C1 segment of cervical spinal cord (tissue), 14 donors: ENCODE measurements at regions not wholly inside any gene's neighbourhood (a gene's known extent, or its start where the extent isn't known, plus 50 kb on each side); places are given as distances from the start of the nearest gene placed in this dataset.

Source experiments
- DNase-seq, 14 donors: peaks; one replicate each; lab custom pipeline; 2025; lab: John Stamatoyannopoulos, UW

DNA sequence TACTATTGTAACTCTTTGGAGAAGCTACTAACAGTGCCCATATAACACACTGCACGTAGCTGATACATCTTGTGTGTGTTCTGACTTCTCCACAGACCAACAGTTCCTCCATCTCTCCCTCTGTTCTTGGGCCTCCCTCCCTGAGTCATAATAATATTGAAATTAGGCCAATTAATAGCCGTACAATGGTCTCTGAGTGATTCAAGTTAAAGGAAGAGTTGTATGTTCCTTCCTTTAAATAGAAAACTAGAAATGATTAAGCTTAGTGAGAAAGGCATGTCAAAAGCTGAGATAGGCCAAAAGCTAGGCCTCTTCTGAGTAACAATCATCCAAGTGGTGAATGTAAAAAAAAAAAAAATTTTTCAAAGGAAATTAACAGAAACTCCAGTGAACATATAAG, 828.4 kb upstream of the CHAC2 start:
- DNase-seq, result no peak

DNA sequence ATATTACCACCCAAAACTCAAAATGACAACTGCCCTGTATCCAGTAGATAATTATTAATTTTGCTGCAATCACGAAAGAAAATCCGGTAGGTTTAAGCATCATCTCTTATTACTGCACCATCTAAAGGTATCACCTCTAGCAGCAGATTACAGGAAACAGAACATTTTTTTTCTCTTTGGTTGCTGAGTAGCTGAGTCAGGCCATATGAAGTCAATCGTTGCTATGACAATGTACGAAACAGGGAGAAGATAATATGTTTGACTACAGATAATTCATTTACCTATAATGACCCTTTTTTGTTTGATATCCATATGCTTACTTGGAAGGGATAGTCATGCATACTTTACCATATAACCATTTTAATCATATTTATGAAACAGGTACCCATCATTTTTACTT, 831.6 kb upstream of the CHAC2 start:
- no peak for DNase-seq

DNA sequence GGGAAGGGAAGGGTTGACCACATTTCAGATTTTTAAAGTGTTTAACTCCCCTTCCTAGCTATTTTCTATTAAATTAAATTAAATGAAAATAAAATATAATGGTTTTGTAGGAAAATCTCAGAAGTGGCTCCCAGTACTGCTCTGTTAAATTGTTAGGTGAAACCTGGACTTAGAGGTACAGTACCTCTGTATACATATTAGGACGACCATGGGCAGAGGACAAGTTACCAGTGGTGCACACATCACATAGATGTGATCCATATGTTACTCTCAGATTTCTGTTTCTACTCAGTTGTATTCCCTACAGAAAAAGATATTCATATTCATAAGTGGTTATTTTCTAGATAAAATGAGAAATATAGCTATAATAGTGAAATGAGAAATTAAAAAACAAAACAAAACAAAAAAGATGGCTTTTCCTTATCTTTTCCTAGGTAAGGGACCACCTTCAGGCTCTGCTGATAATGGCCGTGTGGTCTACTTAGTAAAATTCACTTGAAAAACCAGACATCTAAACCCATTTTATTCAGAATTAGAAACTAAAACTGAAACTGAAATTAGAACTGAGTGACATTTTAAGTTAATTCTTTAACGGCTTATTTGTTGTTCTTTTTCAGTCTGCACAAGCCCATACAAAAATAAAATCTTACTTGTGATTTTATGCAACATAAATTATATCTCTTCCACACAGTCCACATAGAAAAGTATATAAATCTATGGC, 832.5 kb upstream of the CHAC2 start:
- DNase-seq, result no peak

DNA sequence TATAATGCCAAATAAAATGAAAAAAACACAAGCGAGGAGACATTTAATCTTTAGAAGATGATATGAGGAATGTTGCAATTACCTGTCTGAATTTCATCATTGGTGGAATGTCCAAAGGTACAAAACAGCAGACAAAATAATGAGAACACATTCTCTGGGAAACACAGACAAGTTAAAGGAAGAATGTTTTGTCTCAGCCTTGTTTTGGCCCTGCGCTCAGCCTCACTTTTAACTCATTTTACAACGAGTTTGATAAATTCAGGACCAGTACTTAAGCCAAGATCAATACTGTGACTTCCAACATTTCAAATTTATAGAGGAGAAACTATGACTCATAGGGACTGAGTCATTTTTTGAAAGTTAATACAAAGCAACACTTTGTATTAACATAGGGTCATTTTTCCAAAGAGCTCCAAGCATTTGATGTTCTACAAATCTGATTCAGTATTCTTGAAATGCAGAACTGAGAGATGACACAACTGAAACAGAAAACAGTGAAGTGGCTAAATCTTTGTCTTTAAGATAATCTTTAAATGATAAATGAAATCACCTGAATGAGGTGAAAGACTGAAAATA, 833.2 kb upstream of the CHAC2 start:
- DNase-seq, result no peak

DNA sequence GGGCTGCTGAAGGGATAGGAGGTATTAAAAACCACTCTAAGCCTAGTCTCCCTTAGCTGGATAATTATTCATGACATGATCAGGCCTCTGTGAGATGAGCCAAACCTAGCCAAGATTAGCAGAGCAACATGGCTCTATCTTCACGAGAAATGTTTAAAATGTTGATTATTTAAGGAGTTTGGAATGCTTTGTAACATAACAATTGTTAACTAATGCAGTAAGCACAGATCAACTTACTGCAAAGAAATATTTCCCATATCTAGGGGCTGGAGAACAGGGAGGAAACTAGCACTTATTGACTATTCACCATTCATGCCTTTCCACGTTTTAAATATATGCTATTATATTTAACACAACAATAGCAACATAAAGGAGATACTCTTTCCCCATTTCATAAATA, 833.7 kb upstream of the CHAC2 start:
- no peak for DNase-seq

DNA sequence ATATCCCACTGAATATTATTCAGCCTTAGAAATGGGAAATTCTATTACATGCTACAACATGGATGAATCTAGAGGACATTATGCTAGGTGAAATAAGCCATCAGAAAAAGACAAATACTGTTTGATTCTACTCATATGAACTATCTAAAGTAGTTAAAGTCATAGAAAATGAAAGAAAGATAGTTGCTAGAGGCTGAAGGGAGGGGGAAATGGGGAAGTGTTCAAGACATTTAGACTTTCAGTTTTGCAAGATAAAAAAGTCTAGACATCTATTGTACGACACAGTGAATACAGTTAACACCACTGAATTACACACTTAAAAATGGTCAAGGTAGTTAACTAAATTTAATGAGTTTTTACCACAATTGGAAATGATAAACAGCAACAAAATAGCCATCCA, 835.9 kb upstream of the CHAC2 start:
- no peak for DNase-seq

DNA sequence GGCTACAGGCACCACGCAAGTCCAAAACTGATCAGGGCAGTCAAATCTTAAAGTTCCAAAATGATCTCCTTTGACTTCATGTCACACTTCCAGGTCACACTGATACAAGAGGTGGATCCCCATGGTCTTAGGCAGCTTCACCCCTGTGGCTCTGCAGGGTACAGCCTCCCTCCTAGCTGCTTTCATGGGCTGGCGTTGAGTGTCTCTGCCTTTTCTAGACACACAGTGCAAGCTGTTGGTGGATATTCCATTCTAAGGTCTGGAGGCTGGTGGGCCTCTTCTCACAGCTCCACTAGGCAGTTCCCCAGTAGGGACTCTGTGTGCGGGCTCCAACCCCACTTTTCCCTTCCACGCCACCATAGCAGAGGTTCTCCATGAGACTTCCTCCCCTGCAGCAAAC, 838.2 kb upstream of the CHAC2 start:
- DNase-seq, result no peak

DNA sequence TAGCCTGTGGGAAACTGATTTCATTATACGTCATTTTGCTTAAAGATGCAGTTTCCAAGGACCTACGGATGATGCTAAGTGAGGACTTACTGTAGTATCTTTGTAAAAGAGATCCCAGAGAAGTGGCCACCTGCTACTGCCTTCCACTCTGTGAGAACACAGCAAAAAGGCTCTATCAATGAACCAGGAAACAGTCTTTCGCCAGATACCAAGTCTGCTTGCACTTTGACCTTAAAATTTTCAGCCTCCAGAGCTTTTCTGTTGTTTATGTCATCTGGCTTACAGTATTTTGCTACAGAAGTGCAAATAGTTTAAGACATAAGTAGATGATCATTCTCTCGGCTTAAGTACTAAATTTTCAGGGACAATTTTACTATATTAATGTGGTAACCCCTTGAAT, 847.9 kb upstream of the CHAC2 start:
- no peak for DNase-seq

DNA sequence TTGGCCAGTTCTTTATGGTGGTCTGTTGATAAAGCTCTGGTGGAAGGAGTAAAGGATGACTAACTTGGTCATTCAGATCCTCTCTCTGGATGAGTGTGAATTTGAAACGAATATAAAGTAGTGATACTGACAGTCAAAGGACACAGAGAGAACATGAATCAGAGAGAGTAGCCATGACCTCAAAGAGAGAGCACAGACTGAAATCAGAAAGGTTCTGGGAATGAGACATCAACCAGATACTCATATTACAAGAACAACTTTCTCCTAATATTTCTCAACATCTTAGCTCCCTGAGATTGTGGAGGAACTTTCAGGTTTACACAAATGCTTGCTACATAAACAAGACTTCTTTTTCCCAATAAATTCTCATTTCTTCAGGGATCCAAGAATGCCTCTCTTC, 849.1 kb upstream of the CHAC2 start:
- no peak for DNase-seq

DNA sequence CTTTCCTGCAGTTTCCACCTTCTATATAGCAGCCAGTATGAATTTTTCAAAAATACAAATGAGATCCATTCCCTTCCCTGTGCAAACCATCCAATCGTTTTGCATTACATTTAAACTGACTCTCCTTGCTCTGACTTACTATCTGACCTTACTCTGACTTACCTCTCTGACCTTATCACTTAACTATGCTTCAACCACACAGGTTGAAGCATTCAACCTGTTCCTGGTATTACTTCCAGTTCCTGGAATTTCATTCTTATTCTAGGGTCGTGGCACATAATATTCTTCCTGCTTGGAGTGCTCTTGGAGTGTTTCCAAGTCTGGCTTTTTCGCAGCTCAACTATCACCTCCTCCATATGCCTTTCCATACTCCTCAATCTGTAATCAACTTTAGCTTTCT, 850.6 kb upstream of the CHAC2 start:
- DNase-seq, result no peak

DNA sequence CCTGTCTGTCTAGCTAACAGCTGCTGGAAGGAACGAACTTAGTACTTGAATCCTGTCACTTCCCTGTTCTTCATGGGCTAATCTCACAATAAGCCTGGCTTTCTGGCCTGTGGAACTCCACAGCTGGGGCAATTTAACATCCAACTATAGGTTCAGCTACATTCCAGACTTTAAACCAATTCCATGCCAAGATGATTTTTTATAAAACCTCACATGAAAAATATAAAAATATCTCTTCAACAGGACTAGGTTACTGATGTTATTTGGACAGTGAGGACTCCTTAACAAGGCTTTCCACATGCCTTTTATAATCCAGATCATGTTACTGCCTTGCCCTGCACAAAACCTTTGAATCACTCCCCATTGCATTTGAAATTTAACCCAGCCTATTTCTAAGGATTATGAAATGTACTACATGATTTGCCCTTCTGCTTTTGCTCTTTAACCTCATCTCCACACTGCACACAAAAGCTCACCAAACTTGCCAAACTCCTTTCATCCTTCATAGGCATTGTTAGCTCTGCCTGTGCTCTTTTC, 863.2 kb upstream of the CHAC2 start:
- DNase-seq, result no peak

DNA sequence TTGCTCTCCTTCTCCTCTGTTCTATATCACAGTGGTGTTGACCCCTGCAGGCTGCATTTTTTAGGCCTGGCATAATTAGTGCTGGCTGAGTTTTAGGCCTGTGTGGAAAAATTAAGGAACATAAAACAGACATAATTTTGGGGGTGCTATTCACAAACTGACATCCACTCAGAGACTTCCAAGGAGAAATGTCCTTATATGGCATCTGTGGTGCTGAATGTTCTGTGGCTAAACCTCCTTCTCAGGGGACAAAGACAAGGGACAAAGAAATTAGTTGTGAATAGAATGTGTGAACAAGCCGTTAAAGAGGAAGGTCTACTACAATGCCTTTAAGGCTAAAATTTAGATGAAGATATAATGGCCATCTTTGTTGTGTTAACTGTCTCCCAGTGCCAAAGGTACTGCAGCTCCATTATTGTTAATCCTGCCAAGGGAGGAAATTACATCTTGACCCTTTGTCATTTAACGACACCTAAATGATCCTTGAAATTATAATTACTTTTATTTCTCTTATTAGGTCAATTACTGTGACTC, 870.0 kb upstream of the CHAC2 start:
- DNase-seq, result no peak

DNA sequence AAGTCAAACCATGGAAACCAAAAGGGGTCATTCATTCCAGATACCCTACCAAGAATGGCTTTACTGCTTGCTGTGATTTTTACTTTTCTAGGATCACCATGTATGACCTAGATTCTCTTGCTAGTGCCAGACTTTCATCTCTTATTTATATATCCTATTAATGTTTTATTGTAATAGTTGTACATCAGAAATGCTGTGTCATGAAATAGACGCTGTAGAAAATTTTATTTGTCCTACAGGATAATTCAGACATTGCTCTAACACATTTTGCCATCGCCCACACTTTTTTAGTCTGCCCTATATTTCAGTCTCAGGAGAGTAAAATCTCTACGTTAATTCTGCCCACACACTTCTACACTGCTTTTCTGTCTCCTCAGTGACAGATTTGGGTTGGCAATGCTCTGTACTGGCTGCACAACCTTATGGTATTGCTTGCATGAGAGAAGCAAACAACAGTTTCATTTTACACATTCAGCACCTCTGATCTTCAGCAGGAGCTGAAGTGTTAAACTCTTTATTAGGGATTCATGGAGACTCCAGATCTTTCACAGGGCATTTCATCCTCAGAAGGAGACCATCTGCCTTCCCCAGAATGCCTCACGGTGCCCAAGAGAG, 871.8 kb upstream of the CHAC2 start:
- DNase-seq, result peak in 1 of 14 donors; percentile 59

DNA sequence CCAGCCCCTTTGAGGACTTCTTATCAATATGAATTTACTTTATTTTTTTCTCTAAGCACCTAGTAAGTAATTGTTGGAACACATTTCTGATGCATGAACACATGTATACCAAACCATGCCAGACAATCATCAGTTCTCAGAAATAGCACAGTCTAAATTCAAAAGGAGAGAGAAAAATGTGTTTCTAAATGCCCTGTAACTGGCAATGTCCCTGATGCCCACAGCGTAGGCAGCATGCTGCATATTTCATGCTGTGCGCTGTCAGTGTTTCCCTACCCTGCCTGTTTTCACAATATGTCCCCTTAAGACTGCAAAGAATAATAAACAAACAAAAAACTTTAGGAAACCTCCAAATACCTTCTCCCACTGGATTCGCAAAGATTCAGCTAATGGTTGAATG, 881.0 kb upstream of the CHAC2 start:
- DNase-seq, result peak in 1 of 14 donors; percentile 84

DNA sequence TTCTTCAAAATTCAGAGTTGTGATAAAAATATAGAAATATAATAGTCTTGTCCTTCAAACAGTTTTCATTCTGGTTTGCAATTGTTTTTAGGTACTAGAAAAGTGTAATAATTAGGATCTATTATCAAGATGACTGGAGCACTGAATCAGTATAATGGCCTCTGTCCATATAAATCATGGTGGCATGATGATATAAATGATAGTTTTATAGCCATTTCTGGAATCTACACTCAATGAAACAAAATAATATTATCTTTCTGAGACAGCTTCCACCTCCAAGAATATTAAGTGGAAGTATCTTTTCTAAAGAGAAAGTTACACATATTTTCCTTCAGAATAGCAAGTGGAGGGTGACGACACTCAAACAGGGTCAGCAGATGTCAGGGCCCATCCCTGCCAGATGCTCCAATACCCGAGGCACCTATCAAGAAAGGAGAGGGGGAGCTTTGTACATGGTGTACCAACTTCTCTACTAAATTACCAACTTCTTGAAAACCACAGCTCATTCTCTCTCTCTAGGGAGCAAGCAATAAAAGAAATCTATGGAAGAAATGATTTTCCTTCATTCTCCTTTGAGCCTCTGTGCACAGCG, 882.7 kb upstream of the CHAC2 start:
- DNase-seq, result no peak

DNA sequence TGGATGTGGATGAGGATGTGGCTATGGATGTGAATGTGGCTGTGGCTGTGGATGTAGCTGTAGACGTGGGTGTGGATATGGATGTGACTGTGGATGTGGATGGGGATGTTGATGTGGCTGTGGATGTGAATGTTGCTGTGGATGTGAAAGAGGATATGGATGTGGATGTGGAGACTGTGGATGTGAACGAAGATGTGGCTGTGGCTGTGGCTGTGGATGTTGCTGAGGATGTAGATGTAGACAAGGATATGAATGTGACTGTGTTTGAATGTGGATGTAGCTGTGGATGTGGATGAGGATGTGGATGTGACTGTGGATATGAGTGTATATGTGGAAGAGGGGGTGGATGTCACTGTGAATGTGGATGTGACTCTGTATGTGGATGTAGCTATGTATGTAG, 884.6 kb upstream of the CHAC2 start:
- no peak for DNase-seq

DNA sequence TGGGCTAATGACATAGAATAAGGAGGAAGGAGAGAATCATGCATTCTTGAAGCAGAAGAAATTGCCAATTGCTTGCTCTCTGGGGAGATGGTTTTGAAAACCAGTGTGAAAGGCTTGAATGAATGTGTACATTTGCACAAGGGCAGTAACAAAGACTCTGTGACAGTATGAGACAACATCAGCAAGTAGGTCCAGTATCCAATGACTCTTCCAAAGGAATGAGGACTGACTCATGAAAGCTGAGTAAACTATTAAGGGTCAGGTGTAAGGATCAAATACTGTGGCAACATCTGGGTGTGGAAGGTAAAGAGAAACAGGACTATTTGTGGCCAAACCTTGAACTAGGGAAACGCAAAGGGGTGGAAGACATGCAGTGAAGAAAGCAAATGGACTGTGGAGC, 886.0 kb upstream of the CHAC2 start:
- DNase-seq, result no peak

DNA sequence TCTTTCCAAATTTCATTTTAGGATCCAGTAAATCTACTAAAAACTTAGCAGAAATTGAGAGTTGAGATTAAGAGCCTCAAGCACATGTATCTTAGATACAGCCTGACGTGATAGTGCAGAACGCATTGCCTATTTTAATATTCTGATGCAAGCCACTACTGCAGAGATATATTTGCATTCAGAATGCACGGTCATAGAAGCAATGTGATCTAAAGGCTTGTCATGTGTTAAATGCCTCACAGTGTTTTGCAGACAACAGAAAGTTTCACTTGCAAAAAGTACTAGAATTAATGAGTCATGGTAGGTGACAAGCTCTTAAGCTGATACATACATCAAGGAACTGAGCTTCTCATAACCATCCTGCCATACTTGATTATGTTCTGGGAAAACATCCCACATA, 886.7 kb upstream of the CHAC2 start:
- no peak for DNase-seq

DNA sequence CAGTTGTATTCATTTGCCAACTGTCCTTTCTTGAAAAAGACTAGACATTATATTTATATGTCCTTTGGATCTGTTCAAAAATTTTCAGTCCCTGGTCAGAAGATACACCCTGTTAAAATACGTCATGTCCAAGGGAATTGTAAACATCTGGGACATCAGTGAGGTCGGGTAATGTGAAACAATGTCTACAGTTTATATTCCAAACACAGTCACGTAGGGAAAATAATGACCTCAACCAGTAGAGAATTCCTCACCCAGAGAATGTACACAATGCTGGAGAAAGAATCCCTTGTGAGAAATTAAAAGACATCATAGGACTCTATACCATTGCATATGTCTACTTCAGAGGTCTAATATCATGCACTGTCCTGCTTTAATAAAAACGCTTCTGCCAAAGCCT, 888.0 kb upstream of the CHAC2 start:
- DNase-seq, result no peak

DNA sequence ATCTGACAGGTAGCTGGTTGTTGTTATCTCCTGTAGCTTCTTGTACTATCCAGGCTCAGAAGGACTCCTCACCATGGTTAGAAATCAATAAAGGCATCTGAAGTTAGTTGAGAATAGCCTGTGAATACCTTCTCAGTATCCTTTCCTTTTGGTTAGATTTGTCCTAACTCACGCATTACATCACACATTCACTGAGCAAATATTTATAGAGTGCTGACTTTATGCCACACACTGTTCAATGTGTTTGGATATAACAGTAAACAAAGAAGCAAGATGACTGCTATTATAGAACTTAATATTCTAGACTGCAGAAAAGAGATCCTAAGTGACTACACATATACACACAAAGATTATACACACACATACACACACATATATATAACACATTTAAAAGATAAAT, 889.9 kb upstream of the CHAC2 start:
- DNase-seq, result no peak

DNA sequence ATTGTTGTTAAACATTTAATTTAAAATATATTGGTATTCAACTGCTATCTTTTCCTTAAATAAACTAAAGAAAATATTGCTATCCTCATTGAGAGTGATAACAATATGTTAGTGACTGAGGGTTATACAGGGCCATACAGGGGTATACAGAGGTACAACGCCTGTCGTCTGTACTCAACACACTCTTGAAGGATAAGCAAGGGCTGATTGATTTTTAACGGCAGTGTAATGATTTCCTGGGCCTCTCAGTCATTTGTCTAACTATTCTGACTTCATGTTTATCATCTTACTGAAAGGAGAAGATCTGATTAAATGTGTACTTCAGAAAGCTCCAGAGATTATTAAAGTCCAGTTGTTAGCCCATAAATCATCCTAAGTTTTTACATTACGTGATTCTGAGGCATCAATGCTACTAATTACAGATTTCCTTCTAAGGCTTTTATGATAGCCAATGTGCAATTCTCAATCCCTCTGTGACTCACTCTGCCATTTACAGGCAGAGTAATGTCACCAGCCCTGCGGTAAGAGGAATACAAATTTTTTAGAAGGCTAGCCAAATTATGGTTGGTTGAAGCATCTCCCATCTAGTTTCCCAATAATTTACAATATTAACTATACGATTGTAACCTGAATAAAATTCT, 893.0 kb upstream of the CHAC2 start:
- DNase-seq, result no peak

DNA sequence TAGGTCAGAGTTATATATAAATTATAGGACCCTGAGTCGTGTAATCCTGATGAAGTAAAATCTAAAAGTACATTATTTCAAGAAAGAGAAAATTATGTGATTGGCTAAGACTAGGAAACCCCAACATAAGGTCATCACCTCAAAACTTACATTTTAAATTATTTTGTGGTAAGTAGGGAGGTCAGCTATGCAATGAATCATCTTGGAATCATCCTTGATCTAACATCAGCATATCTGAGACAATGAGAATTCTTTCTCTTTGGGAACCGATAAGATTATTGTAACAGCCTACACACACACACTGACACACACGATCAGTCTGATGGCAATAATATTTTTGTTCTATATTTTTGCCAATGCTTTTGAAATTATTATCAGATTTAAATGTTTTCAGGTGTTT, 904.8 kb upstream of the CHAC2 start:
- DNase-seq, result no peak
